Muscle of leg (tissue), 3 donors: ENCODE measurements at regions not wholly inside any gene's neighbourhood (a gene's known extent, or its start where the extent isn't known, plus 50 kb on each side); places are given as distances from the start of the nearest gene placed in this dataset.

ENCODE experiments used
- DNase-seq: peaks from one replicate; pipeline ENCODE4 v3.0.0; 2013
- H3K27ac ChIP-seq: one replicate; pipeline ENCODE4 v1.5.1; 2013; ENCODE audit warnings: mild to moderate bottlenecking, low read length, control low read depth
- H3K27me3 ChIP-seq: one replicate; pipeline ENCODE4 v1.6.1; 2013; ENCODE audit warnings: low read length; ENCODE audit not compliant: control insufficient read depth, insufficient read depth
- H3K36me3 ChIP-seq: one replicate; pipeline ENCODE4 v1.6.1; 2013; ENCODE audit warnings: low read length; ENCODE audit not compliant: control insufficient read depth, insufficient read depth
- H3K4me1 ChIP-seq: one replicate; pipeline ENCODE4 v1.6.1; 2013; ENCODE audit warnings: low read length; ENCODE audit not compliant: control insufficient read depth, insufficient read depth
- H3K4me3 ChIP-seq: one replicate; pipeline ENCODE4 v1.5.1; 2013; ENCODE audit warnings: low read length, control low read depth
- H3K9me3 ChIP-seq: replicated peaks from 2 replicates; pipeline ENCODE4 v1.6.1; 2013; ENCODE audit warnings: low read depth, low read length; ENCODE audit not compliant: control insufficient read depth
- WGBS: methylation state at CpG from one replicate; pipeline ENCODE4 v1.1.5; 2013; ENCODE audit warnings: missing lambda C conversion rate; ENCODE audit not compliant: insufficient coverage; 5-methylcytosine and 5-hydroxymethylcytosine counted together

- no CpG with 5 or more reads among the region's 3 CpGs for WGBS
- no peaks in the 10 kb centered on the region for H3K4me1 ChIP-seq
- peak; percentile 1 for DNase-seq
- no peak overlapping the region for H3K27ac ChIP-seq
- H3K9me3 ChIP-seq, result no peaks in the 10 kb centered on the region
- H3K4me3 ChIP-seq, result no peak overlapping the region
- no peaks in the 10 kb centered on the region for H3K27me3 ChIP-seq
- H3K36me3 ChIP-seq, result no peaks in the 10 kb centered on the region
Observed at GRCh38 chr7:104045183-104045582, 55.7 kb upstream of the RELN start.

GRCh38 chr7:104040666-104041065 lies 51.2 kb upstream of the RELN start:
- no peak overlapping the region for H3K4me3 ChIP-seq
- H3K9me3 ChIP-seq, result no peaks in the 10 kb centered on the region
- no peak for DNase-seq
- H3K27me3 ChIP-seq, result no peaks in the 10 kb centered on the region
- no peak overlapping the region for H3K27ac ChIP-seq
- H3K36me3 ChIP-seq, result no peaks in the 10 kb centered on the region
- H3K4me1 ChIP-seq, result no peaks in the 10 kb centered on the region
- no CpG with 5 or more reads among the region's 7 CpGs for WGBS

DNA sequence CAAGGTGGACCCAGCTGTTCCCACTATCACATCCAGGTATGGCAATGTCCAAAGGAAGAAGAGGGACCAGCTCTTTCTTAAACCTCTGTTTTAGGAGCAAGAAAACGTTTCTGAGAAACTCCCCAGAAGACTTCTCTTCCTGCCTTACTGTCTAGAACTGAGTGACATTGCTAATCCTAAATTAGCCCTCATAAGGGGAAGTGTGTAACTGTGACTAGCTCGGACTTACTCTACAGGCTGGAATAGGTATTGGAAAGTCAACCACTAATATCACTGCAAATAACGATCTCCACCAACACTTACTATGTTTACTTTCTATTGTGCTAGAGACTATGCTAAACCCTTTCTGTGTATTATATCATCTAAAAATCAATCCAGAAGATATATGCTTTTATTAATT lies 49.9 kb upstream of the RELN start:
- Histone ChIP-seq H3K27ac (no peak overlapping the region), H3K27me3 (no peaks in the 10 kb centered on the region), H3K36me3 (no peaks in the 10 kb centered on the region), H3K9me3 (no peaks in the 10 kb centered on the region), H3K4me1 (no peaks in the 10 kb centered on the region), H3K4me3 (no peak overlapping the region)
- no CpG with 5 or more reads among the region's 3 CpGs for WGBS
- DNase-seq, result no peak
